Stomach (tissue), 8 donors: ENCODE measurements at regions not wholly inside any gene's neighbourhood (a gene's known extent, or its start where the extent isn't known, plus 50 kb on each side); places are given as distances from the start of the nearest gene placed in this dataset.

ENCODE experiments used
- DNase-seq, 2 donors: peaks; one replicate each; pipeline versions ENCODE4 v3.0.0 to v3.0.0-alpha.2; 2013 to 2019
- H3K27ac ChIP-seq, 5 donors: fragments of 200-600 bp in 4 of 5; sonication (generic) in 4 of 5; one replicate each; pipeline ENCODE4 v1.5.1; 2013 to 2019; ENCODE audit warnings: mild to moderate bottlenecking in 1 of 5, moderate library complexity in 1 of 5
- H3K27me3 ChIP-seq, 3 donors: fragments of 200-600 bp; sonication (generic); one replicate each; pipeline ENCODE4 v1.5.1; 2017 to 2019; ENCODE audit warnings: mixed run types in 1 of 3
- H3K36me3 ChIP-seq, 4 donors: fragments of 200-600 bp; sonication (generic); 1 replicate in 3 of 4; 2 replicates in 1 of 4; pipeline ENCODE4 v1.5.1; 2016 to 2019
- H3K4me1 ChIP-seq, 4 donors: fragments of 200-600 bp; sonication (generic); one replicate each; pipeline ENCODE4 v1.5.1; 2016 to 2019
- H3K4me3 ChIP-seq, 4 donors: fragments of 200-600 bp; sonication (generic) in 3 of 4; one replicate each; pipeline ENCODE4 v1.5.1; 2016 to 2019; ENCODE audit warnings: mild to moderate bottlenecking in 1 of 4
- H3K9me3 ChIP-seq, 4 donors: fragments of 200-600 bp; sonication (generic); one replicate each; pipeline ENCODE4 v1.5.1; 2016 to 2019
- CTCF ChIP-seq, 7 experiments: fragments of 450-650 bp in 4 of 7; fragments of 200-600 bp in 3 of 7; sonication (generic) in 3 of 7; IDR thresholded peaks; one replicate each; pipeline ENCODE4 v1.5.1; 2016 to 2019; ENCODE audit warnings: antibody characterized with exemption in 7 of 7, control low read depth in 2 of 7, mild to moderate bottlenecking in 1 of 7
- EP300 ChIP-seq: sonication (generic); formaldehyde crosslinking; IDR thresholded peaks from one replicate; pipeline ENCODE4 v1.6.1; 2017; ENCODE audit warnings: antibody characterized with exemption
- POLR2A ChIP-seq, 4 donors: fragments of 450-650 bp; IDR thresholded peaks; one replicate each; pipeline ENCODE4 v1.6.1; 2016; ENCODE audit warnings: antibody characterized with exemption in 4 of 4, control low read depth in 2 of 4, mild to moderate bottlenecking in 1 of 4, moderate library complexity in 1 of 4
- POLR2AphosphoS5 ChIP-seq, 3 donors: sonication (generic); formaldehyde crosslinking; IDR thresholded peaks; one replicate each; pipeline ENCODE4 v1.6.1; 2016; ENCODE audit warnings: antibody characterized with exemption in 3 of 3
- WGBS, 5 donors: extraction: QIAGEN DNeasy Blood & Tissue Kit in 3 of 5; methylation state at CpG; one replicate each; pipeline versions ENCODE4 v1.1.5 to v1.1.7; 2013 to 2018; 5-methylcytosine and 5-hydroxymethylcytosine counted together
- intact Hi-C: fragments of 100-400 bp; cut with DNase I; formaldehyde crosslinking; loops from one replicate; pipeline ENCODE4 v1.15.1; 2023; ENCODE audit warnings: low total_unique reads
- donor health status: healthy with polysubstance abuse.
- donor health status: Bipolar disorder and iron deficiency.
- donor health status: healthy.

GRCh38 chr15:61411902-61412510 lies 182.9 kb upstream of the RORA start:
- no peaks in the 10 kb centered on the region for H3K36me3 ChIP-seq
- intact Hi-C loops: no loop called here
- no peaks in the 10 kb centered on the region for H3K27me3 ChIP-seq
- H3K27ac ChIP-seq: no peak overlapping the region
- no peak for DNase-seq
- no peak overlapping the region for H3K4me3 ChIP-seq
- TF ChIP-seq CTCF (IDR thresholded peaks at IDR 0.05) (no peak), POLR2A (IDR thresholded peaks at IDR 0.05) (no peak), EP300 (no peak), POLR2AphosphoS5 (IDR thresholded peaks at IDR 0.05) (no peak)
- H3K9me3 ChIP-seq: no peaks in the 10 kb centered on the region
- no peaks in the 10 kb centered on the region for H3K4me1 ChIP-seq
- 27 to 36% (median 32%) methylated on average over 3 of the region's 3 CpGs for WGBS, 5 donors

DNA sequence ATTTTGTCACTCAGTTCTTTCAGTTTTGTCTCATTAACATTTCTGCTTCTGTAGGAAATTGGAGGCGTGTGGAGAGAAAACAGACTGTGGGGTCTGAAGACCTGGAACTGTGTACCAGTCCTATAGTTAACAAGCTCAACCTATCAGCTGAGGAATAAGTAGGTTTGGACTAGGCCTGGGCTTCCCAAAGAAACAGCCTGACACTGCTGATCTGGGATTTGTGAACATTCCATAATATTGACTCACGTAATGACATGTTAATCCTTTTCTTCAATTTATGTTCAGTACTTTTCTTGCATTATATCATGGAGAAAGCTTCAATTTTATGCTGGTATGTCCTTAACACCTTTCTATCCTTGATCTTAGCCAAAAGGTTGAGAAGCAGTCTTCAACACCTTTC lies 181.6 kb upstream of the RORA start:
- Histone ChIP-seq H3K4me3 (no peak overlapping the region), H3K4me1 (no peaks in the 10 kb centered on the region), H3K9me3 (no peaks in the 10 kb centered on the region), H3K27me3 (no peaks in the 10 kb centered on the region), H3K36me3 (no peaks in the 10 kb centered on the region), H3K27ac (no peak overlapping the region)
- DNase-seq: no peak
- TF ChIP-seq CTCF (IDR thresholded peaks at IDR 0.05) (no peak), POLR2A (IDR thresholded peaks at IDR 0.05) (no peak), POLR2AphosphoS5 (IDR thresholded peaks at IDR 0.05) (no peak), EP300 (no peak)
- intact Hi-C loops: no loop called here
- 83 to 94% (median 86%) methylated on average over 2 of the region's 2 CpGs for WGBS, 5 donors

GRCh38 chr15:61404567-61404966 lies 175.5 kb upstream of the RORA start:
- intact Hi-C loops: no loop called here
- Histone ChIP-seq H3K27me3 (no peaks in the 10 kb centered on the region), H3K4me3 (no peak overlapping the region), H3K9me3 (no peaks in the 10 kb centered on the region), H3K4me1 (no peaks in the 10 kb centered on the region), H3K27ac (no peak overlapping the region), H3K36me3 (no peaks in the 10 kb centered on the region)
- DNase-seq: no peak
- WGBS, 5 donors: 82 to 87% (median 84%) methylated on average over 2 of the region's 2 CpGs
- TF ChIP-seq POLR2AphosphoS5 (IDR thresholded peaks at IDR 0.05): no peak
- TF ChIP-seq CTCF (IDR thresholded peaks at IDR 0.05): no peak
- no peak for TF ChIP-seq EP300
- TF ChIP-seq POLR2A (IDR thresholded peaks at IDR 0.05): no peak

- WGBS, 5 donors: 70 to 83% (median 80%) methylated on average over 6 of the region's 6 CpGs
- no peaks in the 10 kb centered on the region for H3K4me1 ChIP-seq
- no peak for TF ChIP-seq POLR2AphosphoS5 (IDR thresholded peaks at IDR 0.05)
- TF ChIP-seq POLR2A (IDR thresholded peaks at IDR 0.05): no peak
- TF ChIP-seq CTCF (IDR thresholded peaks at IDR 0.05): no peak
- no peak for TF ChIP-seq EP300
- intact Hi-C loops: no loop called here
- no peaks in the 10 kb centered on the region for H3K27me3 ChIP-seq
- no peaks in the 10 kb centered on the region for H3K9me3 ChIP-seq
- no peak overlapping the region for H3K27ac ChIP-seq
- no peak overlapping the region for H3K4me3 ChIP-seq
- H3K36me3 ChIP-seq: no peaks in the 10 kb centered on the region
- no peak for DNase-seq
These were observed 174.8 kb upstream of the RORA start for GRCh38 chr15:61403884-61404283.
